Fibroblast of the aortic adventitia (primary cell): ENCODE measurements at regions not wholly inside any gene's neighbourhood (a gene's known extent, or its start where the extent isn't known, plus 50 kb on each side); places are given as distances from the start of the nearest gene placed in this dataset.
A peak's percentile ranks its signal among the peaks of the same experiment; 100 is the strongest.
"Not testable (repeated sequence)": the region's sequence is repeated elsewhere in the genome, so short reads cannot be mapped to it uniquely, and the experiment has no call there.

Source experiments
- DNase-seq: peaks from one replicate; pipeline ENCODE4 v3.0.0-alpha.2; 2010; ENCODE audit warnings: low read depth
- H3K4me3 ChIP-seq: 2 replicates; pipeline ENCODE4 v1.5.1; 2011; ENCODE audit warnings: low read depth, mild to moderate bottlenecking, control low read depth, low read length, moderate library complexity
- CTCF ChIP-seq: IDR thresholded peaks from 2 replicates; pipeline ENCODE4 v1.5.1; 2011; ENCODE audit warnings: mild to moderate bottlenecking, low read length, control low read depth, inconsistent platforms; ENCODE audit not compliant: insufficient read depth

- no peak overlapping the region for H3K4me3 ChIP-seq
- no peak for DNase-seq
- TF ChIP-seq CTCF = no peak
Measured at GRCh38 chr12:14201291-14201690, 164.2 kb upstream of the ATF7IP start.

- DNase-seq = no peak
- H3K4me3 ChIP-seq = no peak overlapping the region
- no peak for TF ChIP-seq CTCF
Measured at GRCh38 chr12:14207905-14208551, 157.5 kb upstream of the ATF7IP start.

- no peak for TF ChIP-seq CTCF
- DNase-seq = no peak
- H3K4me3 ChIP-seq = no peak overlapping the region
Measured at GRCh38 chr12:14211947-14212387, 153.5 kb upstream of the ATF7IP start.

GRCh38 chr12:14213542-14213941, 151.9 kb upstream of the ATF7IP start:
- TF ChIP-seq CTCF = no peak
- no peak overlapping the region for H3K4me3 ChIP-seq
- DNase-seq = no peak

- no peak overlapping the region for H3K4me3 ChIP-seq
- TF ChIP-seq CTCF = no peak
Measured at GRCh38 chr12:14214495-14214894, 151.0 kb upstream of the ATF7IP start.

GRCh38 chr12:14215949-14216348, 149.5 kb upstream of the ATF7IP start:
- H3K4me3 ChIP-seq, DNase-seq: not testable (repeated sequence)

More at GRCh38 chr12:14214495-14214894, 151.0 kb upstream of the ATF7IP start:
- no peak for DNase-seq

GRCh38 chr12:14216405-14217294, 148.8 kb upstream of the ATF7IP start:
- H3K4me3 ChIP-seq = no peak overlapping the region

More at GRCh38 chr12:14216405-14217294, 148.8 kb upstream of the ATF7IP start:
- no peak for TF ChIP-seq CTCF
- DNase-seq = peak; percentile 21
